WTC11 (cell line): ENCODE measurements at regions not wholly inside any gene's neighbourhood (a gene's known extent, or its start where the extent isn't known, plus 50 kb on each side); places are given as distances from the start of the nearest gene placed in this dataset.

ENCODE experiments used
- ELF4 ChIP-seq: sonication (generic); formaldehyde crosslinking; IDR thresholded peaks from 2 replicates; pipeline ENCODE4 v1.8.1; 2022; ENCODE audit warnings: low read depth, mild to moderate bottlenecking, moderate library complexity, missing genetic modification reagents
- OVOL2 ChIP-seq: fragments of 250-450 bp; sonication (Bioruptor Pico); IDR thresholded peaks from 2 replicates; pipeline ENCODE4 v1.9.0; 2021; ENCODE audit warnings: mild to moderate bottlenecking, borderline replicate concordance
- ZBTB21 ChIP-seq: sonication (generic); formaldehyde crosslinking; IDR thresholded peaks from 2 replicates; pipeline ENCODE4 v1.8.1; 2023; ENCODE audit warnings: mild to moderate bottlenecking, missing genetic modification reagents, borderline replicate concordance
- ZNF138 ChIP-seq: sonication (generic); formaldehyde crosslinking; conservative IDR thresholded peaks from 2 replicates; pipeline ENCODE4 v1.8.1; 2022; ENCODE audit warnings: mild to moderate bottlenecking, moderate library complexity, missing genetic modification reagents
- TF ChIP-seq, protein P1 (sequence below): sonication (generic); formaldehyde crosslinking; IDR thresholded peaks from 2 replicates; pipeline ENCODE4 v1.8.0; 2022; ENCODE audit warnings: mild to moderate bottlenecking, missing genetic modification reagents
- TF ChIP-seq, protein P2 (sequence below): sonication (generic); formaldehyde crosslinking; IDR thresholded peaks from 2 replicates; pipeline ENCODE4 v1.8.0; 2022; ENCODE audit warnings: mild to moderate bottlenecking, missing genetic modification reagents
- TF ChIP-seq, protein P3 (sequence below): fragments of 200-600 bp; IDR thresholded peaks from 2 replicates; pipeline ENCODE4 v1.8.0; 2022; ENCODE audit warnings: antibody characterized with exemption
- TF ChIP-seq, protein P4 (sequence below): sonication (generic); formaldehyde crosslinking; IDR thresholded peaks from 2 replicates; pipeline ENCODE4 v1.8.1; 2023; ENCODE audit warnings: mild to moderate bottlenecking, missing genetic modification reagents, moderate library complexity

DNA sequence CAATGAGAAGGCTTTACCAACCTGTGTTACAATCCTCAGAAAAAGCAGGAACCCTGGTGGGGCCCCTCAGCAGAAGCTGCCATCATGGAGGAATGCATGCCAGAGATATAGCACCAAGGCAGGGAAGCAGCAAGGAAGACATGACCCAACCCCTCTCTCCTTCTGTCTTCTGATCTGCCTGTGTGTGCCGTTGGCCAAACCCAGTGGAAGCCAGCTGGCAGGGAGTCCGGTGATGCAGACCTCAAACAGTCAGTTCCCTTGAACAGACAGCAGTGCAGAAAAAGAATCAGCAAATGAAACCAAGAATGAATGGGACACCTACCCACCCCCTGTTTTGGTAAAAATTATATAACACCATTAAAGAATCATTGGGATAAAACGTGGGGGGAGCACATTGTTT lies 234.2 kb downstream of the ZNF608 start:
- TF ChIP-seq, protein P1, sequence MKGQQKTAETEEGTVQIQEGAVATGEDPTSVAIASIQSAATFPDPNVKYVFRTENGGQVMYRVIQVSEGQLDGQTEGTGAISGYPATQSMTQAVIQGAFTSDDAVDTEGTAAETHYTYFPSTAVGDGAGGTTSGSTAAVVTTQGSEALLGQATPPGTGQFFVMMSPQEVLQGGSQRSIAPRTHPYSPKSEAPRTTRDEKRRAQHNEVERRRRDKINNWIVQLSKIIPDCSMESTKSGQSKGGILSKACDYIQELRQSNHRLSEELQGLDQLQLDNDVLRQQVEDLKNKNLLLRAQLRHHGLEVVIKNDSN (CRISPR knock-in tag): no peak
- TF ChIP-seq, protein P2, sequence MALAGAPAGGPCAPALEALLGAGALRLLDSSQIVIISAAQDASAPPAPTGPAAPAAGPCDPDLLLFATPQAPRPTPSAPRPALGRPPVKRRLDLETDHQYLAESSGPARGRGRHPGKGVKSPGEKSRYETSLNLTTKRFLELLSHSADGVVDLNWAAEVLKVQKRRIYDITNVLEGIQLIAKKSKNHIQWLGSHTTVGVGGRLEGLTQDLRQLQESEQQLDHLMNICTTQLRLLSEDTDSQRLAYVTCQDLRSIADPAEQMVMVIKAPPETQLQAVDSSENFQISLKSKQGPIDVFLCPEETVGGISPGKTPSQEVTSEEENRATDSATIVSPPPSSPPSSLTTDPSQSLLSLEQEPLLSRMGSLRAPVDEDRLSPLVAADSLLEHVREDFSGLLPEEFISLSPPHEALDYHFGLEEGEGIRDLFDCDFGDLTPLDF (CRISPR knock-in tag): no peak
- TF ChIP-seq, protein P3, sequence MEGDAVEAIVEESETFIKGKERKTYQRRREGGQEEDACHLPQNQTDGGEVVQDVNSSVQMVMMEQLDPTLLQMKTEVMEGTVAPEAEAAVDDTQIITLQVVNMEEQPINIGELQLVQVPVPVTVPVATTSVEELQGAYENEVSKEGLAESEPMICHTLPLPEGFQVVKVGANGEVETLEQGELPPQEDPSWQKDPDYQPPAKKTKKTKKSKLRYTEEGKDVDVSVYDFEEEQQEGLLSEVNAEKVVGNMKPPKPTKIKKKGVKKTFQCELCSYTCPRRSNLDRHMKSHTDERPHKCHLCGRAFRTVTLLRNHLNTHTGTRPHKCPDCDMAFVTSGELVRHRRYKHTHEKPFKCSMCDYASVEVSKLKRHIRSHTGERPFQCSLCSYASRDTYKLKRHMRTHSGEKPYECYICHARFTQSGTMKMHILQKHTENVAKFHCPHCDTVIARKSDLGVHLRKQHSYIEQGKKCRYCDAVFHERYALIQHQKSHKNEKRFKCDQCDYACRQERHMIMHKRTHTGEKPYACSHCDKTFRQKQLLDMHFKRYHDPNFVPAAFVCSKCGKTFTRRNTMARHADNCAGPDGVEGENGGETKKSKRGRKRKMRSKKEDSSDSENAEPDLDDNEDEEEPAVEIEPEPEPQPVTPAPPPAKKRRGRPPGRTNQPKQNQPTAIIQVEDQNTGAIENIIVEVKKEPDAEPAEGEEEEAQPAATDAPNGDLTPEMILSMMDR: no peak
- TF ChIP-seq ZBTB21: no peak
- TF ChIP-seq, protein P4, sequence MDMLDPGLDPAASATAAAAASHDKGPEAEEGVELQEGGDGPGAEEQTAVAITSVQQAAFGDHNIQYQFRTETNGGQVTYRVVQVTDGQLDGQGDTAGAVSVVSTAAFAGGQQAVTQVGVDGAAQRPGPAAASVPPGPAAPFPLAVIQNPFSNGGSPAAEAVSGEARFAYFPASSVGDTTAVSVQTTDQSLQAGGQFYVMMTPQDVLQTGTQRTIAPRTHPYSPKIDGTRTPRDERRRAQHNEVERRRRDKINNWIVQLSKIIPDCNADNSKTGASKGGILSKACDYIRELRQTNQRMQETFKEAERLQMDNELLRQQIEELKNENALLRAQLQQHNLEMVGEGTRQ: no peak
- TF ChIP-seq ELF4 (CRISPR knock-in tag): no peak
- TF ChIP-seq OVOL2 (CRISPR knock-in tag): no peak
- no peak for TF ChIP-seq ZNF138 (CRISPR knock-in tag)
